Esophagus muscularis mucosa (tissue), 4 donors: ENCODE measurements at regions not wholly inside any gene's neighbourhood (a gene's known extent, or its start where the extent isn't known, plus 50 kb on each side); places are given as distances from the start of the nearest gene placed in this dataset.

Source experiments
- CTCF ChIP-seq, 3 experiments: fragments of 200-600 bp in 2 of 3; fragments of 450-650 bp in 1 of 3; sonication (generic) in 2 of 3; IDR thresholded peaks; one replicate each; pipeline ENCODE4 v1.5.1; 2017 to 2019; ENCODE audit warnings: antibody characterized with exemption in 3 of 3, mild to moderate bottlenecking in 2 of 3, moderate library complexity in 1 of 3
- EP300 ChIP-seq: sonication (generic); formaldehyde crosslinking; IDR thresholded peaks from one replicate; pipeline ENCODE4 v1.6.1; 2017; ENCODE audit warnings: antibody characterized with exemption
- POLR2A ChIP-seq: fragments of 450-650 bp; IDR thresholded peaks from one replicate; pipeline ENCODE4 v1.6.1; 2017; ENCODE audit warnings: antibody characterized with exemption, moderate library complexity, mild to moderate bottlenecking, low read depth
- POLR2AphosphoS5 ChIP-seq, 2 donors: sonication (generic); formaldehyde crosslinking; IDR thresholded peaks; one replicate each; pipeline ENCODE4 v1.6.1; 2017; ENCODE audit warnings: antibody characterized with exemption in 2 of 2

- TF ChIP-seq CTCF (IDR thresholded peaks at IDR 0.05) (no peak), POLR2A (no peak), POLR2AphosphoS5 (IDR thresholded peaks at IDR 0.05) (no peak), EP300 (no peak)
These were observed 271.1 kb upstream of the DEPDC1 start for GRCh38 chr1:68767941-68768340.
